Neuronal stem cell (in vitro differentiated cells): ENCODE measurements at regions not wholly inside any gene's neighbourhood (a gene's known extent, or its start where the extent isn't known, plus 50 kb on each side); places are given as distances from the start of the nearest gene placed in this dataset.

Experiments used
- DNase-seq: peaks from one replicate; pipeline ENCODE4 v3.0.0-alpha.2; 2013; ENCODE audit warnings: low spot score
- H2AFZ ChIP-seq: one replicate; pipeline ENCODE4 v1.6.1; 2013; ENCODE audit warnings: mild to moderate bottlenecking, low read length, inconsistent platforms
- H2AK5ac ChIP-seq: 2 replicates; pipeline ENCODE4 v1.6.1; 2013; ENCODE audit warnings: low read depth, mild to moderate bottlenecking, inconsistent platforms, low read length, moderate library complexity, mixed read lengths
- H2BK120ac ChIP-seq: 2 replicates; pipeline ENCODE4 v1.6.1; 2013; ENCODE audit warnings: low read depth, mild to moderate bottlenecking, inconsistent platforms, low read length, moderate library complexity, mixed read lengths
- H2BK12ac ChIP-seq: one replicate; pipeline ENCODE4 v1.6.1; 2013; ENCODE audit warnings: low read length, inconsistent platforms
- H2BK15ac ChIP-seq: 2 replicates; pipeline ENCODE4 v1.6.1; 2013; ENCODE audit warnings: mild to moderate bottlenecking, low read length, inconsistent platforms, mixed read lengths
- H2BK5ac ChIP-seq: one replicate; pipeline ENCODE4 v1.6.1; 2013; ENCODE audit warnings: inconsistent platforms, mild to moderate bottlenecking, low read length, moderate library complexity
- H3K14ac ChIP-seq: one replicate; pipeline ENCODE4 v1.6.1; 2013; ENCODE audit warnings: low read length, inconsistent platforms
- H3K18ac ChIP-seq: 2 replicates; pipeline ENCODE4 v1.6.1; 2013; ENCODE audit warnings: low read length, inconsistent platforms
- H3K23ac ChIP-seq: 2 replicates; pipeline ENCODE4 v1.6.1; 2013; ENCODE audit warnings: low read depth, mild to moderate bottlenecking, mixed read lengths, low read length, inconsistent platforms; ENCODE audit not compliant: poor library complexity
- H3K27ac ChIP-seq: replicated peaks from 3 replicates; pipeline ENCODE4 v1.5.1; 2013; ENCODE audit warnings: low read length, inconsistent platforms
- H3K27me3 ChIP-seq, 3 experiments: 2 replicates each; pipeline ENCODE4 v1.6.1; 2013; ENCODE audit warnings: low read length in 3 of 3, mild to moderate bottlenecking in 2 of 3, inconsistent platforms in 1 of 3, low read depth in 1 of 3, mixed read lengths in 1 of 3, moderate library complexity in 1 of 3; ENCODE audit not compliant: control insufficient read depth in 3 of 3, insufficient read depth in 3 of 3
- H3K36me3 ChIP-seq, 2 donors: replicated peaks in 1 of 2; 2 replicates each; pipeline ENCODE4 v1.6.1; 2013; ENCODE audit warnings: low read length in 2 of 2; ENCODE audit not compliant: control insufficient read depth in 2 of 2, insufficient read depth in 2 of 2
- H3K4ac ChIP-seq: 2 replicates; pipeline ENCODE4 v1.6.1; 2013; ENCODE audit warnings: inconsistent platforms, mild to moderate bottlenecking, low read length, moderate library complexity
- H3K4me1 ChIP-seq, 2 donors: 1 replicate in 1 of 2; 2 replicates in 1 of 2; pipeline ENCODE4 v1.6.1; 2013; ENCODE audit warnings: low read length in 2 of 2, low read depth in 1 of 2; ENCODE audit not compliant: control insufficient read depth in 2 of 2, insufficient read depth in 1 of 2
- H3K4me2 ChIP-seq: one replicate; pipeline ENCODE4 v1.6.1; 2013; ENCODE audit warnings: mild to moderate bottlenecking, low read length, inconsistent platforms; ENCODE audit not compliant: insufficient read depth, poor library complexity, severe bottlenecking
- H3K4me3 ChIP-seq, 2 donors: 2 replicates each; pipeline ENCODE4 v1.5.1; 2013; ENCODE audit warnings: low read length in 2 of 2, mild to moderate bottlenecking in 2 of 2, inconsistent platforms in 1 of 2, moderate library complexity in 1 of 2
- H3K79me1 ChIP-seq: one replicate; pipeline ENCODE4 v1.6.1; 2013; ENCODE audit warnings: low read depth, mild to moderate bottlenecking, inconsistent platforms, low read length, moderate library complexity
- H3K9ac ChIP-seq: one replicate; pipeline ENCODE4 v1.6.1; 2013; ENCODE audit warnings: mild to moderate bottlenecking, low read depth, low read length, inconsistent platforms; ENCODE audit not compliant: poor library complexity
- H3K9me3 ChIP-seq, 2 donors: replicated peaks in 1 of 2; 2 replicates each; pipeline versions ENCODE3 to v1.6.1; 2013; ENCODE audit warnings: low read length in 2 of 2, mild to moderate bottlenecking in 2 of 2, inconsistent platforms in 1 of 2, low read depth in 1 of 2, mixed read lengths in 1 of 2, moderate library complexity in 1 of 2; ENCODE audit not compliant: control insufficient read depth in 2 of 2, insufficient read depth in 1 of 2
- H4K8ac ChIP-seq: one replicate; pipeline ENCODE4 v1.6.1; 2013; ENCODE audit warnings: low read depth, mild to moderate bottlenecking, inconsistent platforms, low read length, moderate library complexity
- H4K91ac ChIP-seq: one replicate; pipeline ENCODE4 v1.6.1; 2013; ENCODE audit warnings: low read length, low read depth, mild to moderate bottlenecking, inconsistent platforms; ENCODE audit not compliant: poor library complexity
- WGBS, 2 donors: extraction: QIAGEN DNeasy Blood & Tissue Kit; methylation state at CpG; one replicate each; pipeline ENCODE4 v1.1.7; 2013; ENCODE audit warnings: missing lambda C conversion rate in 2 of 2, mixed read lengths in 1 of 2; ENCODE audit not compliant: insufficient read length in 2 of 2, insufficient replicate concordance in 1 of 2; ENCODE audit errors: extremely low coverage in 2 of 2; 5-methylcytosine and 5-hydroxymethylcytosine counted together

DNA sequence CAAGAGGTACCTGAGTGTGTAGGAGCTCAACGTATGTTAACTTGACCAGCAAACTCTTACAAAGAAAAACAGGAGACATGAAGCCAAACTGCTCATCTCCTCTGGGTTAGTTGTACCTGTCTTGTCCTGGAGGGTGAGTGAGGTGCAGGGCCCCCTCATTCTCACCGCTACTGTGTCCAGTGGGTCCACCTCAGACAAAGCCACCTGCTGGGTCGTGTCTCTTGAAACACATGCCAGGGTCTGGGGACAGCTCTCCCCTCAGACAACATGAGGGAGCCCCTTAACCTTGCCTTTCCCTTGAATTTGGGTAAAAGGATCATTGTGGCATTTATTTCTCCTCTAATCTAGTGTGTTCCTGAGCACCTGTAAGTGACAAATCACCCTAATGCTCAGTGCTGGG lies 185.6 kb downstream of the TLE3 start:
- Histone ChIP-seq H3K4me2 (no peak overlapping the region), H3K4me3 (no peak overlapping the region), H3K18ac (no peak overlapping the region), H3K79me1 (no peaks in the 10 kb centered on the region), H2BK12ac (no peak overlapping the region), H3K23ac (no peak overlapping the region), H3K9ac (no peak overlapping the region), H3K14ac (no peak overlapping the region), H4K8ac (no peak overlapping the region), H3K27me3 (peaks cover 0 to 32% (median 15%) of the 10 kb centered on the region in 3 experiments), H2BK5ac (no peak overlapping the region), H4K91ac (no peak overlapping the region), H2BK120ac (no peak overlapping the region), H2BK15ac (no peak overlapping the region), H3K4me1 (peaks cover 0 to 16% of the 10 kb centered on the region in 2 donors), H3K9me3 (no peaks in the 10 kb centered on the region), H3K36me3 (no peaks in the 10 kb centered on the region), H2AK5ac (no peak overlapping the region), H3K4ac (no peak overlapping the region), H3K27ac (no peak overlapping the region), H2AFZ (no peak overlapping the region)
- no peak for DNase-seq
- no CpG with 5 or more reads among the region's 3 CpGs for WGBS, 2 donors

GRCh38 chr15:69914040-69914439 lies 183.7 kb downstream of the TLE3 start:
- no peak overlapping the region for H3K4me3 ChIP-seq
- H2BK12ac ChIP-seq = peak overlapping the region; percentile 28
- no peak overlapping the region for H2BK15ac ChIP-seq
- H2BK5ac ChIP-seq = no peak overlapping the region
- H4K8ac ChIP-seq = no peak overlapping the region
- H3K14ac ChIP-seq = no peak overlapping the region
- DNase-seq = no peak
- no peak overlapping the region for H3K4ac ChIP-seq
- WGBS, 2 donors = no CpG with 5 or more reads among the region's 9 CpGs
- peak overlapping the region; percentile 36 for H3K23ac ChIP-seq
- no peak overlapping the region for H3K9ac ChIP-seq
- no peaks in the 10 kb centered on the region for H3K9me3 ChIP-seq
- no peaks in the 10 kb centered on the region for H3K79me1 ChIP-seq
- peaks cover 0 to 22% (median 15%) of the 10 kb centered on the region in 3 experiments for H3K27me3 ChIP-seq
- H2AFZ ChIP-seq = no peak overlapping the region
- H4K91ac ChIP-seq = no peak overlapping the region
- no peak overlapping the region for H3K27ac ChIP-seq
- no peak overlapping the region for H2BK120ac ChIP-seq
- H3K4me1 ChIP-seq = peaks cover 0 to 19% of the 10 kb centered on the region in 2 donors
- H3K4me2 ChIP-seq = no peak overlapping the region
- H2AK5ac ChIP-seq = no peak overlapping the region
- H3K18ac ChIP-seq = no peak overlapping the region
- no peaks in the 10 kb centered on the region for H3K36me3 ChIP-seq

DNA sequence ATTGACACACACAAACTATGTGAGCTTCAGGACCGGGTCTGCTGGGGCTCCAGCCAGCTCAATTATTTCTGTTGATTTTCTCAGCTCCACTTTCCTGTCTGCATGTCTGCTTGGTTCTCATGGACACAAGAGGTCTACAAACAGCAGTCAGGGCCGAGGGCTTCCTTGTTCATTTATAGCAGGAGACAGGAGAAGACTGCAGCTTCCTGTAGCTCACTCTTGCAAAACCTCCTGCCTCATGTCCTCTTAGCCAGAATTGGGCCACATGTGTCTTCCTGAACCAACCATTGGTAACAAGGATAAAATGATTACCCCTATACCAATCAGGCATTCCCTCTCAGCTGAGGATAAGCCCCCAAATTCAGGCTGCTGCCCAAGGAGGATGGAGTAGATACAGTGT lies 182.8 kb downstream of the TLE3 start:
- Histone ChIP-seq H3K23ac (no peak overlapping the region), H3K9me3 (no peaks in the 10 kb centered on the region), H3K9ac (no peak overlapping the region), H2BK5ac (no peak overlapping the region), H2BK12ac (no peak overlapping the region), H3K27ac (no peak overlapping the region), H2AFZ (no peak overlapping the region), H2BK120ac (no peak overlapping the region), H3K4ac (no peak overlapping the region), H2BK15ac (no peak overlapping the region), H3K4me2 (no peak overlapping the region), H3K79me1 (no peaks in the 10 kb centered on the region), H3K18ac (no peak overlapping the region), H4K8ac (no peak overlapping the region), H3K14ac (no peak overlapping the region), H2AK5ac (no peak overlapping the region), H3K4me1 (peaks cover 5 to 21% of the 10 kb centered on the region in 2 donors), H3K4me3 (no peak overlapping the region), H4K91ac (no peak overlapping the region), H3K36me3 (no peaks in the 10 kb centered on the region), H3K27me3 (peaks cover 0 to 18% (median 12%) of the 10 kb centered on the region in 3 experiments)
- no CpG with 5 or more reads among the region's 2 CpGs for WGBS, 2 donors
- no peak for DNase-seq

DNA sequence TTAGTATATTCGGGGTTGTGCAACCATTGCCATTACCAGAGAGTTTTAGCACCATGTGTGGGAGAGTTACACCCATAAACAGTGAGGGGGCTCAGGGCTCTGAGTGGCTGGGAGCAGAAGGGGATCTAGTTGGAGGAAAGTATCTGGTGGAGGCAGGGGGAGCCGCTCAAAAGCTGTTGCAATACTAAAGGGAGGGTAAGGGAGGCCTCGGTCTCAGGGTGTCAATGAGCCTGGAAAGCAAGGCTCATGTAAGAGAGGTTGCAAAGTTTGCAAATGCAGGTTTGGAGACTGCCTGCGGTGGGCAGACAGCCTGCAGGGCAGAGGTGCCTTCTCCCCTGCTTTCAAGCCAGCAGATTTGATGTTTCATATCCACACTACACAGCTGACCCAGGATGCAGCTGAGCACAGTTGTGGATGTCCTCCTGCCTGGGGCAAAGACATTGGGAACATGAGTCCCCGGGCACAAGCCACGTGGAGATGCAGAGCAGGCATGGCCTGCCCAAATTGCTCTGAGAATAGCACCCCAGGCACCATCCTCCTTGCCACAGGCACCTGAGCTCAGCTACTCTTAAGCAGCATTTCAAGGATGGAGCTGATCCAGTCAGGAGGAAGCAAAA lies 181.4 kb downstream of the TLE3 start:
- Histone ChIP-seq H3K4me2 (no peak overlapping the region), H2AK5ac (peak overlapping the region; percentile 35), H3K23ac (no peak overlapping the region), H3K27ac (no peak overlapping the region), H3K36me3 (no peaks in the 10 kb centered on the region), H4K8ac (no peak overlapping the region), H3K79me1 (no peaks in the 10 kb centered on the region), H4K91ac (no peak overlapping the region), H2BK15ac (peak overlapping the region; percentile 51), H3K9me3 (no peaks in the 10 kb centered on the region), H3K9ac (no peak overlapping the region), H3K18ac (peak overlapping the region; percentile 56), H3K27me3 (peaks cover 0 to 18% (median 12%) of the 10 kb centered on the region in 3 experiments), H2BK120ac (peak overlapping the region; percentile 9), H3K4ac (no peak overlapping the region), H3K4me3 (no peak overlapping the region), H2BK5ac (no peak overlapping the region), H2BK12ac (no peak overlapping the region), H3K4me1 (peaks cover 5 to 24% of the 10 kb centered on the region in 2 donors), H3K14ac (peak overlapping the region; percentile 57), H2AFZ (no peak overlapping the region)
- no CpG with 5 or more reads among the region's 6 CpGs for WGBS, 2 donors
- DNase-seq = no peak
